Stimulated activated CD4-positive, alpha-beta T cell treated with anti-CD3 and anti-CD28 coated beads, Interleukin-1b, Interleukin-23, amount 100 ng/mL, for 24 hours (primary cell): ENCODE measurements at regions not wholly inside any gene's neighbourhood (a gene's known extent, or its start where the extent isn't known, plus 50 kb on each side); places are given as distances from the start of the nearest gene placed in this dataset.
A peak's percentile ranks its signal among the peaks of the same experiment; 100 is the strongest.

Experiments used
- DNase-seq, 4 experiments: peaks; one replicate each; pipeline ENCODE4 v3.0.0-alpha.2; 2020; ENCODE audit warnings: low read depth in 4 of 4, low spot score in 1 of 4

GRCh38 chr1:234745844-234746797 is 136.1 kb upstream of the IRF2BP2 start:
- DNase-seq, result no peak

GRCh38 chr1:234745276-234745675 is 135.3 kb upstream of the IRF2BP2 start:
- DNase-seq, result no peak

- no peak for DNase-seq
These were observed 134.0 kb upstream of the IRF2BP2 start for GRCh38 chr1:234743791-234744611.

- no peak for DNase-seq
These were observed 132.6 kb upstream of the IRF2BP2 start for GRCh38 chr1:234742622-234743021.

- no peak for DNase-seq
These were observed 128.0 kb upstream of the IRF2BP2 start for GRCh38 chr1:234737967-234738314.

GRCh38 chr1:234735916-234736315 is 125.9 kb upstream of the IRF2BP2 start:
- DNase-seq, result no peak

GRCh38 chr1:234735476-234735875 is 125.5 kb upstream of the IRF2BP2 start:
- DNase-seq, result no peak

- no peak for DNase-seq
These were observed 124.9 kb upstream of the IRF2BP2 start for GRCh38 chr1:234734869-234735268.

GRCh38 chr1:234734412-234734835 is 124.4 kb upstream of the IRF2BP2 start:
- no peak for DNase-seq

GRCh38 chr1:234733427-234733826 is 123.4 kb upstream of the IRF2BP2 start:
- no peak for DNase-seq

- no peak for DNase-seq
These were observed 122.9 kb upstream of the IRF2BP2 start for GRCh38 chr1:234732671-234733390.

- no peak for DNase-seq
These were observed 122.3 kb upstream of the IRF2BP2 start for GRCh38 chr1:234732260-234732659.

GRCh38 chr1:234731569-234732085 is 121.6 kb upstream of the IRF2BP2 start:
- peak in 1 of 4 experiments; percentile 13 for DNase-seq

GRCh38 chr1:234730770-234731568 is 121.0 kb upstream of the IRF2BP2 start:
- DNase-seq, result peak in 1 of 4 experiments; percentile 32

- no peak for DNase-seq
These were observed 120.4 kb upstream of the IRF2BP2 start for GRCh38 chr1:234730475-234730769.

GRCh38 chr1:234729561-234730474 is 119.8 kb upstream of the IRF2BP2 start:
- DNase-seq, result no peak

- no peak for DNase-seq
These were observed 118.8 kb upstream of the IRF2BP2 start for GRCh38 chr1:234728740-234729139.

- no peak for DNase-seq
These were observed 117.3 kb upstream of the IRF2BP2 start for GRCh38 chr1:234727018-234727940.
